ENCODE measurements at regions not wholly inside any gene's neighbourhood (a gene's known extent, or its start where the extent isn't known, plus 50 kb on each side); places are given as distances from the start of the nearest gene placed in this dataset.

GRCh38 chr15:88985547-88986393 is 72.6 kb upstream of the MFGE8 start (continued):
- TF ChIP-seq ESRRA (IDR thresholded peaks at IDR 0.05; ENCODE audit: borderline replicate concordance, low read depth) (no peak; the same call in 1 of the 2 replicates), RHOXF2B (CRISPR knock-in tag; conservative IDR thresholded peaks at IDR 0.05) (no peak), KLF10 (CRISPR knock-in tag; IDR thresholded peaks at IDR 0.05) (no peak), RREB1 (CRISPR knock-in tag; IDR thresholded peaks at IDR 0.05) (no peak), ZZZ3 (IDR thresholded peaks at IDR 0.05) (no peak), MYNN (IDR thresholded peaks at IDR 0.05) (no peak), MYNN (CRISPR knock-in tag; IDR thresholded peaks at IDR 0.05) (no peak), RAD51 (IDR thresholded peaks at IDR 0.05; ENCODE audit: borderline replicate concordance, low read depth) (peak; percentile 32; the same call in 1 of the 2 replicates), ZNF24 (IDR thresholded peaks at IDR 0.05) (no peak), ZNF785 (CRISPR knock-in tag; IDR thresholded peaks at IDR 0.05) (no peak), HNRNPL (IDR thresholded peaks at IDR 0.05; ENCODE audit: low read depth, low read length) (no peak), C11orf30 (IDR thresholded peaks at IDR 0.05; ENCODE audit: low read depth) (no peak), EP400 (IDR thresholded peaks at IDR 0.05) (peak; percentile 94), NFYB (IDR thresholded peaks at IDR 0.05; ENCODE audit: extremely low read depth, insufficient read length) (no peak), E4F1 (CRISPR knock-in tag; IDR thresholded peaks at IDR 0.05; ENCODE audit: borderline replicate concordance) (no peak), PYGO2 (tag; IDR thresholded peaks at IDR 0.05) (no peak), ZNF395 (CRISPR knock-in tag; IDR thresholded peaks at IDR 0.05) (peak; percentile 79)

Measured in K562 (cell line).